Caki2 (cell line): ENCODE measurements at regions not wholly inside any gene's neighbourhood (a gene's known extent, or its start where the extent isn't known, plus 50 kb on each side); places are given as distances from the start of the nearest gene placed in this dataset.
"Not testable (repeated sequence)": the region's sequence is repeated elsewhere in the genome, so short reads cannot be mapped to it uniquely, and the experiment has no call there.

Source experiments
- DNase-seq: peaks from one replicate; pipeline ENCODE4 v3.0.0-alpha.2; 2015; ENCODE audit warnings: low read depth
- in situ Hi-C: cut with HindIII; loops from 2 replicates; pipeline ENCODE4 v1.10.0; 2016; ENCODE audit warnings: low sequenced_read_pairs, low pct_unique_long_range_greater_than_20kb, mixed read lengths

DNA sequence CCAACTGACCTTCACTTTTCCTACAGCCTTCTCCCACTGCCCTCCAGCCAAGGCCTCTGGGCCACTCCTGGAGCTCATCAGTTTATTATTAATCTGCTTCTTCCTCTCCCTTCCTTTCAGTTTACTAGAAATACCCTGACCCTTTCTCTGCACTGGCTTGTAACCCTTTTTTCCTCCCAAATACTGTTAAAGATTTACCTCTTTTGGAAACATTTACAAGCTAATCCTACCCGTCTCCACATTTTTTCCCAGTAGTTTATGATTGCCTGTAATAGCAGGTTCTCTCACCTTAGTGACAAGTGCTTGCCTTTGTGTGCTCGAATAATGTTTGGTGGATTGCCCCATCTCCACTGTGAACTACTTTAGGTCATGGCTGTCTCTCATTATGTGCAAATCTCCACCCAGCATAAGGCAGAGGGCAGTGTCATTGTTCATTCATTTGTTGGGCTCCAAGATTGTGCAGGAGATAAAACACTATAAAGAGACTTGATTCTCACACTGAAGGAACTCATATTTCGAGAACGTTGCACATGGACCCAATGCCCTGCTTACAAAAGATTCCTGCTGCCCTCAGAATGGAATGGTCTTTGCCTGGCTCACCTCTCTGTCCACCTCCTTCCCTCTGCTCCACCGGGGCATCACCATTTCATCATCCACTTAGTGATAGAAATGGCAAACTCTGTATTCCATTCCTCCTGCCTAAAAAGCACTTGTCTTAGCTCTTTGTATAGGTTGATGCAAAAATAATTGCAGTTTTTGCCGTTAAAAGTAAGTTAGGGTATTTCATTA is 491.1 kb downstream of the UTRN start:
- peak; percentile 12 for DNase-seq
- in situ Hi-C loops = no loop called here

GRCh38 chr6:144777249-144777648 is 492.1 kb downstream of the UTRN start:
- no peak for DNase-seq
- in situ Hi-C loops = no loop called here

DNA sequence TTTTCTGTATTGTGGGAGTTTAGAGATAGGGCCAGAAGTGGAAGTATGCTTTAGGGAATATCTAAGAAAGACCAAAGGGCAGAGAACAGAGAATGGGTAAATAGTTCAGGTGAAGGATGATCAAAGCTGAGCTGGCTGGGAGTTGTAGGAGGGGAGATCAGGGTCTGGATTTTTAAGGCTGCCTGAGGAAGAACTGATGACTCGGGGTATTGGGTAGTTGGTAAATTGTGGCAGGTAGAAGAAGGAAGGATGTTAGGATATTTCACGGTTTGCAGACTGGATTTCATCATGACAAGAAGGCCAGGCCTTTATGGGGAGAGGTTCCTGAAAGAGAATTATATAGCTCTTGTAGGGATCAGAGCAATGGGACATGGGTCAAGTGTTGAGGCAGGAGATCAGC is 492.9 kb downstream of the UTRN start:
- no peak for DNase-seq
- in situ Hi-C loops = no loop called here

DNA sequence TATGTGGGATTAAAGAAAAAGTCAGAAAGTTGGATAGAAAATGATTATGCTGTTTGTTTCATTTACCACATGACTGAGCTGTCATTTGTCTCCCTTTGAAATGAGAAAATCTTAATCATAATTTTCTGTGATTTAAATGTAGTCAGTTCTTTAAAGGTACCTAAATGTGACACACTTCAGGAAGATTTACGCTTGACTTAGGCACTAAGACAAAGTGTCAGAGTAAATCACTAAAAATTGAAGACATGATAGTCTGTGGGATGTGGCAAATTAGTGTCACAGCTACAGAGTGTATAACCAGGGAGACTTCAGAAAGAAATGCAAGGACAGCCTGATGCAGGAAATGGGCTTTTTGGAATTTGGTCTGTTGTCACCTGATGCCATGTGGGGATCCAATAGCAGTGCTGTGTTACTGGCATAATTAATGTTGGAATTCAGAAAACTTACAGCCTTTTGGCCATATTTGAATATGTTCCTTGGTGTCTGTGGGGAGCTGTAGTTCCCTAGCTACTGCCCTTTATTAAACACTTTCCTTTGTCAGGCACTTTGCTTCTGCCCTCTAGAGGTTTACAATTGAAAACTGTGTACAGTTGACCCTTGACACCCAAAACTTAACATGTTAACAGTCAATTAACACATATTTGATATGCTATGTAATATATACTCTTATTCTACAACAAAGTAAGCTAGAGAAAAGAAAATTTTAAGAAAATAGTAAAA is 493.8 kb downstream of the UTRN start:
- in situ Hi-C loops = no loop called here
- DNase-seq = no peak

- in situ Hi-C loops = no loop called here
These were observed 496.7 kb downstream of the UTRN start for GRCh38 chr6:144781836-144782235.

DNA sequence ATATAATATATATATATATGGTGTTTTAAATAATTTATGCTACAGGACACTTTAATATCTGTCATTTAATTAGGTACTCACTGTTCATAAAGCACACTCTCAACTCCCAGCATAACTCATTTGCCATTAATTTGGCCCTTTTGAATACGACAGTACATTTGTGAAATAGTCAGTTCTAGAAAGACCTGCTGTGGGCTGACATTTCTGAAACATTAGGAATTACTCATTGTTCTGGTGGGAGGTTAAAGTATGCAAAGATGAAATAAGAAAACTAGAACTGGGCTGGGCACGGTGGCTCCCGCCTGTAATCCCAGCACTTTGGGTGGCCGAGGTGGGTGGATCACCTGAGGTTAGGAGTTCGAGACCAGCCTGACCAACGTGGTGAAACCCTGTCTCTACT is 497.5 kb downstream of the UTRN start:
- DNase-seq = no peak
- in situ Hi-C loops = no loop called here

More at GRCh38 chr6:144781836-144782235, 496.7 kb downstream of the UTRN start:
- DNase-seq = no peak

GRCh38 chr6:144785056-144785455 is 499.9 kb downstream of the UTRN start:
- in situ Hi-C loops = no loop called here
- DNase-seq = no peak

DNA sequence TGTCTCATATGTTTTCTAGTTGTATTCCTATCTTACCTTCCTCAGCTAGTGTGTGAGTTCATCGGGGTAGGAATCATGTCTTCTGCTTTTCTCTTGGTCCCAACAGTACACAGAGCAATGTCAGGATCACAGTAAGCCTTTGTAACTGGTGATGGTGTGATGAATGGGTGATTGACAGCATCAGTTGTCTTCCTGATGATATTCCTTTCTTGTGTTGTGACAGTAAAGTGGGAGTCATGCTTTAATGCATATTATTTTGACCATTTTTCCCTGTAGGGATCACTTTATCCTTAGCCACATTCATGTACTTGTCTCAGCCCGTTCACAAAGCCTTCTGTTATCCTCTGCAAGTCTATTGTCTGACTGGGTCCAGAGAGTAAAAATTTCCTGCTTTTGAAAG is 501.7 kb downstream of the UTRN start:
- no peak for DNase-seq
- in situ Hi-C loops = no loop called here

DNA sequence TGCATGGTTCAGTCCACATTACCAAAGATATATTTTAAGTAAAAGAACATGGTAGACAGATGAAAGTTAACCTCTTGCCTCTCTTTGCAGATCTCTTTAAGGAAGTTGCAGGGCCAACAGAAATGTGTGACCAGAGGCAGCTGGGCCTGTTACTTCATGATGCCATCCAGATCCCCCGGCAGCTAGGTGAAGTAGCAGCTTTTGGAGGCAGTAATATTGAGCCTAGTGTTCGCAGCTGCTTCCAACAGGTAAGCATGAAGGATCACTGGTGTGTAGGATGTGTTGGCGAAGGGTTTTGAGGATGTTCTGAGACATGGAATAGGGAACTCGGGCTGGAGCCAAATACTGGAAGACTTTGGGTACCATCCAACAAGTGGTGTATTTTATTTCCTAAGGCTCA is 508.6 kb downstream of the UTRN start:
- in situ Hi-C loops = no loop called here
- DNase-seq = no peak

GRCh38 chr6:144795022-144795421 is 509.9 kb downstream of the UTRN start:
- DNase-seq, in situ Hi-C loops: not testable (repeated sequence)

GRCh38 chr6:144796070-144796469 is 510.9 kb downstream of the UTRN start:
- in situ Hi-C loops = no loop called here
- DNase-seq = no peak

DNA sequence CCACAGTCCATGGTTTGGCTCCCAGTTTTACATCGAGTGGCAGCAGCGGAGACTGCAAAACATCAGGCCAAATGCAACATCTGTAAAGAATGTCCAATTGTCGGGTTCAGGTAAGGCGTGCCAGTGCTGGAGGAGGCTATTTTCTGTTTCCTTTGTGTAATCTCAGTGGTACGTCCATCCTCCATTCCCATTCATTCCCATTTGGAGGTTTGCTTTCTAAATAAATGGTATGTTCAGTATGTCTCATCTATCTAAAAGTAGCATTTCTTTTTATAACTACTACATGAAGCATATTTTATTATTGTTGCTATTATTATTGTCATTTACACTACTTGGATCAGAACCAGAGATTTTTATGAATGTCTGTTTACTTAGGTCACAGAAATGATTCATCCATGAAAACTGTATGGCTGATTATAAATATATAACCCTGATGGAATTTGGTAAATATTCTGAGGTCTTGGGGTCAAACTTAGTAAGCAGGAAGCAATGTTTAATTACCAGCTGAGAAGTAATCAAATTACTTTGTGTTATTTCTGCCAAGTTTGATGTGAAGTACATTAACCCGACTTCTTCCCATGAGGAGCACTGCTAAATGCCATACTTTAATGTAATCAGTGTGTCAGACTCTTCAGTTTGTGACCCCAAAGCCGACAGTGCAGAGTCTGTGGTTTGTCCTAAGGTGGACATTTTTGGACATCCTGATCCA is 512.9 kb downstream of the UTRN start:
- in situ Hi-C loops = no loop called here
- DNase-seq = peak; percentile 14

- no peak for DNase-seq
- in situ Hi-C loops = no loop called here
These were observed 519.2 kb downstream of the UTRN start for GRCh38 chr6:144804246-144804790.

GRCh38 chr6:144805049-144805448 is 519.9 kb downstream of the UTRN start:
- no peak for DNase-seq
- in situ Hi-C loops = no loop called here

DNA sequence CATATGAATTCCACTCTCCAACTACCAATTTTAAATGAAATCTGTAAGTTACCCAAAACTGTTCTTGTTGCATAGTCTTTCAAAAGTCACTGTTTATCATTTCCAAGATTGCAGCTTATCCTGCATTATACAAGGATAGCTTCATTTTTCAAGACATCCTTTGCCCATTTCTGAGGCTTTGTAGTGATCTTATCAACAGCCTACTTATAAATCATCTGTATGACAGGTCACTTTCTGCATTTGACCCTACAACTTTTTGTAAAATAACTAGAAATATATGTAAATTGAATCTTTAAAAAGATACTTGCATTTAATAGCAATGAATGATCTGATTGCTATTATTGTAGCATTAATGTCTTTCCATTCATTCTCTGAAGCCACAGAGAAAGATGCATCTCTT is 521.1 kb downstream of the UTRN start:
- no peak for DNase-seq
- in situ Hi-C loops = no loop called here

DNA sequence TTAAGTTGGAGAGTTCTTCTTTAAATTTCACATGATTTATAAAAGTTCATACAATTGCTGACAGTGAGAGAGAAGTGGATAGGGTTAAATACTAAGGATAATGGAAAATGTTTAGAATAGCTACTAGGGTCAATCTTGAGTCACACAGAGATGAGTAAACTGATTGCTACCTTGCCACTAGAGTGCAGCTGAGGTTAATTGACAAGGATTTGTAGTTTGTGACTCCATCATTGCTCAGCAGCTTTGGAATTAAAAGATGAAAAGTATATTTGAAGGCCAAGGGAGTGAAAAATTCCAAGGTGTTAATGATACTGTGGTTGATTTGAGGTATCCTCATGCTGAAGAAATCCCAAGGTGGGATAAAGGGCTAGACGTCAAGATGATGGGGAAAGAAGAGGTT is 524.0 kb downstream of the UTRN start:
- in situ Hi-C loops = no loop called here
- DNase-seq = peak; percentile 26

- in situ Hi-C loops = no loop called here
- no peak for DNase-seq
These were observed 524.8 kb downstream of the UTRN start for GRCh38 chr6:144809969-144810368.

- in situ Hi-C loops = no loop called here
- no peak for DNase-seq
These were observed 526.0 kb downstream of the UTRN start for GRCh38 chr6:144811140-144811539.

GRCh38 chr6:144816936-144817335 is 531.8 kb downstream of the UTRN start:
- no peak for DNase-seq
- in situ Hi-C loops = no loop called here
